PC-9 (cell line): ENCODE measurements at regions not wholly inside any gene's neighbourhood (a gene's known extent, or its start where the extent isn't known, plus 50 kb on each side); places are given as distances from the start of the nearest gene placed in this dataset.

ENCODE experiments used
- CTCF ChIP-seq: fragments of 200-600 bp; sonication (generic); conservative IDR thresholded peaks from 2 replicates; pipeline ENCODE4 v1.6.1; 2017; ENCODE audit warnings: mixed run types, antibody characterized with exemption, mild to moderate bottlenecking, moderate library complexity
- EZH2 ChIP-seq: fragments of 200-600 bp; sonication (generic); IDR thresholded peaks from 2 replicates; pipeline ENCODE4 v1.8.0; 2017; ENCODE audit warnings: antibody characterized with exemption, low read depth

- no peak for TF ChIP-seq CTCF
- no peak for TF ChIP-seq EZH2
Measured at GRCh38 chr7:18420108-18420507, 75.4 kb upstream of the HDAC9 start.
